CD14-positive monocyte (primary cell): ENCODE measurements at regions not wholly inside any gene's neighbourhood (a gene's known extent, or its start where the extent isn't known, plus 50 kb on each side); places are given as distances from the start of the nearest gene placed in this dataset.

Experiments
- DNase-seq, 3 donors: peaks; one replicate each; pipeline ENCODE4 v3.0.0-alpha.2; 2011 to 2022
- H2AFZ ChIP-seq: 2 replicates; pipeline ENCODE4 v1.6.0; 2012; ENCODE audit warnings: mild to moderate bottlenecking, low read depth, low read length, inconsistent platforms; ENCODE audit not compliant: insufficient read depth, poor library complexity, severe bottlenecking
- H3K27ac ChIP-seq, 2 donors: 1 replicate in 1 of 2; 2 replicates in 1 of 2; pipeline ENCODE4 v1.5.1; 2012 to 2013; ENCODE audit warnings: low read length in 2 of 2, control low read depth in 1 of 2, inconsistent platforms in 1 of 2, low read depth in 1 of 2, mild to moderate bottlenecking in 1 of 2
- H3K27me3 ChIP-seq, 2 donors: one replicate each; pipeline versions ENCODE4 v1.6.0 to v1.6.1; 2011 to 2013; ENCODE audit warnings: low read length in 2 of 2; ENCODE audit not compliant: control insufficient read depth in 2 of 2, insufficient read depth in 2 of 2
- H3K36me3 ChIP-seq, 2 donors: replicated peaks in 1 of 2; 1 replicate in 1 of 2; 2 replicates in 1 of 2; pipeline versions ENCODE4 v1.5.1 to v1.6.1; 2012 to 2013; ENCODE audit warnings: low read length in 2 of 2, control low read depth in 1 of 2, inconsistent platforms in 1 of 2, mild to moderate bottlenecking in 1 of 2; ENCODE audit not compliant: insufficient read depth in 2 of 2, control insufficient read depth in 1 of 2
- H3K4me1 ChIP-seq, 2 donors: 1 replicate in 1 of 2; 2 replicates in 1 of 2; pipeline versions ENCODE4 v1.5.1 to v1.6.1; 2012 to 2013; ENCODE audit warnings: low read length in 2 of 2, control low read depth in 1 of 2, inconsistent platforms in 1 of 2, mild to moderate bottlenecking in 1 of 2, moderate library complexity in 1 of 2; ENCODE audit not compliant: insufficient read depth in 2 of 2, control insufficient read depth in 1 of 2
- H3K4me2 ChIP-seq: replicated peaks from 2 replicates; pipeline ENCODE3; 2012; ENCODE audit warnings: low read length, moderate library complexity, mild to moderate bottlenecking; ENCODE audit not compliant: poor library complexity, severe bottlenecking; ENCODE audit errors: extremely low read depth
- H3K4me3 ChIP-seq, 3 experiments: fragments of 200-600 bp in 1 of 3; sonication (generic) in 1 of 3; replicated peaks in 1 of 3; 1 replicate in 2 of 3; 2 replicates in 1 of 3; pipeline ENCODE4 v1.5.1; 2011 to 2013; ENCODE audit warnings: low read length in 3 of 3, mild to moderate bottlenecking in 3 of 3, control low read depth in 2 of 3, low read depth in 2 of 3, inconsistent platforms in 1 of 3, moderate library complexity in 1 of 3
- H3K79me2 ChIP-seq: 2 replicates; pipeline ENCODE4 v1.6.0; 2012; ENCODE audit warnings: mild to moderate bottlenecking, control low read depth, inconsistent platforms, low read length, moderate library complexity; ENCODE audit not compliant: insufficient read depth
- H3K9ac ChIP-seq: 2 replicates; pipeline ENCODE4 v1.6.0; 2017; ENCODE audit warnings: low read length, mild to moderate bottlenecking; ENCODE audit not compliant: insufficient read depth, poor library complexity, severe bottlenecking
- H3K9me3 ChIP-seq, 2 donors: replicated peaks in 1 of 2; 1 replicate in 1 of 2; 2 replicates in 1 of 2; pipeline versions ENCODE4 v1.5.1 to v1.6.1; 2012 to 2013; ENCODE audit warnings: low read length in 2 of 2, control low read depth in 1 of 2; ENCODE audit not compliant: control insufficient read depth in 1 of 2, insufficient read depth in 1 of 2
- H4K20me1 ChIP-seq: 2 replicates; pipeline ENCODE4 v1.6.0; 2012; ENCODE audit warnings: mild to moderate bottlenecking, low read length, control low read depth, moderate library complexity; ENCODE audit not compliant: insufficient read depth
- H3K27ac Mint-ChIP-seq, 7 donors: one replicate each; pipeline ENCODE4 v1.8.0; 2020; ENCODE audit warnings: mild to moderate bottlenecking in 7 of 7, mixed read lengths in 7 of 7, moderate library complexity in 6 of 7, inconsistent platforms in 2 of 7
- H3K27me3 Mint-ChIP-seq, 3 donors: one replicate each; pipeline ENCODE4 v1.8.0; 2021 to 2022; ENCODE audit warnings: low read depth in 3 of 3, mild to moderate bottlenecking in 3 of 3, mixed read lengths in 3 of 3, moderate library complexity in 3 of 3, inconsistent platforms in 1 of 3
- H3K36me3 Mint-ChIP-seq, 2 donors: one replicate each; pipeline ENCODE4 v1.8.0; 2020; ENCODE audit warnings: mixed read lengths in 2 of 2, inconsistent platforms in 1 of 2, mild to moderate bottlenecking in 1 of 2
- H3K4me1 Mint-ChIP-seq: one replicate; pipeline ENCODE4 v1.8.0; 2020; ENCODE audit warnings: mild to moderate bottlenecking, mixed read lengths
- H3K4me3 Mint-ChIP-seq, 2 donors: one replicate each; pipeline ENCODE4 v1.8.0; 2020; ENCODE audit warnings: mild to moderate bottlenecking in 2 of 2, mixed read lengths in 2 of 2, moderate library complexity in 1 of 2
- H3K9me3 Mint-ChIP-seq, 7 donors: one replicate each; pipeline ENCODE4 v1.8.0; 2020 to 2022; ENCODE audit warnings: mixed read lengths in 7 of 7, mild to moderate bottlenecking in 6 of 7, moderate library complexity in 6 of 7, inconsistent platforms in 2 of 7
- CTCF ChIP-seq: fragments of 200-600 bp; IDR thresholded peaks from one replicate; pipeline ENCODE4 v1.8.0; 2022; ENCODE audit warnings: antibody characterized with exemption, mild to moderate bottlenecking
- WGBS: methylation state at CpG from one replicate; pipeline ENCODE4 v1.1.5; 2013; ENCODE audit warnings: missing lambda C conversion rate; ENCODE audit not compliant: insufficient coverage; 5-methylcytosine and 5-hydroxymethylcytosine counted together
- intact Hi-C, 2 donors: fragments of 100-400 bp; cut with micrococcal nuclease; formaldehyde crosslinking; loops; one replicate each; pipeline versions ENCODE4 v1.15.0 to v1.15.1; 2023

- no peaks in the 10 kb centered on the region for H3K79me2 ChIP-seq
- no peaks in the 10 kb centered on the region for H3K36me3 ChIP-seq
- no peak for DNase-seq
- no peak overlapping the region for H3K9ac ChIP-seq
- Mint-ChIP-seq H3K9me3 (peaks cover 4 to 22% (median 13%) of the 10 kb centered on the region in 7 donors), H3K36me3 (no peaks in the 10 kb centered on the region), H3K27ac (no peak overlapping the region), H3K27me3 (peaks cover 0 to 6% (median 1%) of the 10 kb centered on the region in 3 donors), H3K4me1 (peaks cover 6% of the 10 kb centered on the region), H3K4me3 (no peak overlapping the region)
- H3K9me3 ChIP-seq: no peaks in the 10 kb centered on the region
- H4K20me1 ChIP-seq: no peaks in the 10 kb centered on the region
- H3K4me3 ChIP-seq: no peak overlapping the region
- H3K4me2 ChIP-seq: no peak overlapping the region
- intact Hi-C loops: no loop called here
- no peaks in the 10 kb centered on the region for H3K27me3 ChIP-seq
- no peaks in the 10 kb centered on the region for H3K4me1 ChIP-seq
- WGBS: no CpG with 5 or more reads among the region's 1 CpG
- H2AFZ ChIP-seq: no peak overlapping the region
- no peak for TF ChIP-seq CTCF
- H3K27ac ChIP-seq: no peak overlapping the region
These were observed 83.4 kb upstream of the STT3B start for GRCh38 chr3:31449318-31449717.

DNA sequence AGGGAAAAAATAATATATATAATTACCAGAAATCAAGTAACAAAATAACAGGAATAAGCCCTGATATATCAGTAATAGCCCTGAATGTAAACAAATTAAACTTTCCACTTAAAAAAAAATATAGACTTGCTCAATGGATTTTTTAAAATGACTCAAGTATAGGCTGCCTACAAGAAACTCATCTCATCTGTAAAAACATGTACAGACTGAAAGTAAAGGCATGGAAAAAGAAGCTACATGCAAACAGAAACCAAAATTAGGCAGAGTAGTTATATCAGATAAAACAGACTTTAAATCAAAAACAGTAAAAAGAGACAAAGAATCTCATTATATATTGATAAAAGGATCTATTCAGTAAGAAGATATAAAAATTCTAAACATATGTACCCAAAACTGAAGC lies 82.4 kb upstream of the STT3B start:
- DNase-seq: no peak
- TF ChIP-seq CTCF: no peak
- intact Hi-C loops: no loop called here
- Histone ChIP-seq H3K4me1 (no peaks in the 10 kb centered on the region), H3K27ac (no peak overlapping the region), H3K4me2 (no peak overlapping the region), H2AFZ (no peak overlapping the region), H3K27me3 (no peaks in the 10 kb centered on the region), H4K20me1 (no peaks in the 10 kb centered on the region), H3K9ac (no peak overlapping the region), H3K36me3 (no peaks in the 10 kb centered on the region), H3K79me2 (no peaks in the 10 kb centered on the region), H3K9me3 (no peaks in the 10 kb centered on the region), H3K4me3 (no peak overlapping the region)
- Mint-ChIP-seq H3K9me3 (peaks cover 4 to 22% (median 15%) of the 10 kb centered on the region in 7 donors), H3K4me3 (no peak overlapping the region), H3K36me3 (no peaks in the 10 kb centered on the region), H3K27me3 (peaks cover 1 to 6% (median 4%) of the 10 kb centered on the region in 3 donors), H3K27ac (no peak overlapping the region), H3K4me1 (peaks cover 6% of the 10 kb centered on the region)
